Left lung (tissue), 4 donors: ENCODE measurements at regions not wholly inside any gene's neighbourhood (a gene's known extent, or its start where the extent isn't known, plus 50 kb on each side); places are given as distances from the start of the nearest gene placed in this dataset.

Experiments
- ATAC-seq: fragments of 200-7000 bp; cut with Tn5 transposase; one replicate; pipeline ENCODE4 v1.9.1; 2020; ENCODE audit warnings: moderate library complexity
- DNase-seq, 4 donors: peaks; one replicate each; pipeline ENCODE4 v3.0.0-alpha.2; 2013 to 2020
- H3K27ac ChIP-seq, 2 donors: fragments of 200-600 bp; sonication (generic) in 1 of 2; one replicate each; pipeline versions ENCODE4 v1.5.0 to v1.8.0; 2020 to 2021
- H3K27me3 ChIP-seq, 2 donors: fragments of 200-600 bp; sonication (generic) in 1 of 2; one replicate each; pipeline versions ENCODE4 v1.5.0 to v1.8.0; 2020 to 2021
- H3K36me3 ChIP-seq, 2 donors: fragments of 200-600 bp; sonication (generic) in 1 of 2; one replicate each; pipeline versions ENCODE4 v1.5.0 to v1.8.0; 2020 to 2021
- H3K4me1 ChIP-seq, 2 donors: fragments of 200-600 bp; one replicate each; pipeline ENCODE4 v1.8.0; 2021
- H3K4me3 ChIP-seq, 2 donors: fragments of 200-600 bp; sonication (generic) in 1 of 2; one replicate each; pipeline versions ENCODE4 v1.5.0 to v1.8.0; 2020 to 2021; ENCODE audit warnings: mild to moderate bottlenecking in 1 of 2
- H3K9me3 ChIP-seq, 2 donors: fragments of 200-600 bp; sonication (generic) in 1 of 2; one replicate each; pipeline versions ENCODE4 v1.5.0 to v1.8.0; 2020 to 2021
- intact Hi-C, 2 donors: fragments of 100-400 bp; cut with DNase I; formaldehyde crosslinking; loops; one replicate each; pipeline versions ENCODE4 v1.11.2 to v1.14.2; 2022
- TF ChIP-seq, protein P1 (sequence below), 2 donors: fragments of 200-600 bp; sonication (generic) in 1 of 2; IDR thresholded peaks; one replicate each; pipeline versions ENCODE4 v1.5.0 to v1.8.0; 2021; ENCODE audit warnings: antibody characterized with exemption in 2 of 2
- donor health status: DM: no; HTN: yes; CAD: no.
- donor health status: DM: no; HTN: no; CAD: no.

- no peak overlapping the region for H3K4me3 ChIP-seq
- H3K36me3 ChIP-seq: no peaks in the 10 kb centered on the region
- no peaks in the 10 kb centered on the region for H3K4me1 ChIP-seq
- no peak for DNase-seq
- intact Hi-C loops: no loop called here
- H3K27ac ChIP-seq: no peak overlapping the region
- no peaks in the 10 kb centered on the region for H3K9me3 ChIP-seq
- H3K27me3 ChIP-seq: no peaks in the 10 kb centered on the region
- TF ChIP-seq, protein P1, sequence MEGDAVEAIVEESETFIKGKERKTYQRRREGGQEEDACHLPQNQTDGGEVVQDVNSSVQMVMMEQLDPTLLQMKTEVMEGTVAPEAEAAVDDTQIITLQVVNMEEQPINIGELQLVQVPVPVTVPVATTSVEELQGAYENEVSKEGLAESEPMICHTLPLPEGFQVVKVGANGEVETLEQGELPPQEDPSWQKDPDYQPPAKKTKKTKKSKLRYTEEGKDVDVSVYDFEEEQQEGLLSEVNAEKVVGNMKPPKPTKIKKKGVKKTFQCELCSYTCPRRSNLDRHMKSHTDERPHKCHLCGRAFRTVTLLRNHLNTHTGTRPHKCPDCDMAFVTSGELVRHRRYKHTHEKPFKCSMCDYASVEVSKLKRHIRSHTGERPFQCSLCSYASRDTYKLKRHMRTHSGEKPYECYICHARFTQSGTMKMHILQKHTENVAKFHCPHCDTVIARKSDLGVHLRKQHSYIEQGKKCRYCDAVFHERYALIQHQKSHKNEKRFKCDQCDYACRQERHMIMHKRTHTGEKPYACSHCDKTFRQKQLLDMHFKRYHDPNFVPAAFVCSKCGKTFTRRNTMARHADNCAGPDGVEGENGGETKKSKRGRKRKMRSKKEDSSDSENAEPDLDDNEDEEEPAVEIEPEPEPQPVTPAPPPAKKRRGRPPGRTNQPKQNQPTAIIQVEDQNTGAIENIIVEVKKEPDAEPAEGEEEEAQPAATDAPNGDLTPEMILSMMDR (IDR thresholded peaks at IDR 0.05): no peak
- no peak for ATAC-seq
These were observed 714.9 kb downstream of the OTOL1 start for GRCh38 chr3:162211470-162211869.

DNA sequence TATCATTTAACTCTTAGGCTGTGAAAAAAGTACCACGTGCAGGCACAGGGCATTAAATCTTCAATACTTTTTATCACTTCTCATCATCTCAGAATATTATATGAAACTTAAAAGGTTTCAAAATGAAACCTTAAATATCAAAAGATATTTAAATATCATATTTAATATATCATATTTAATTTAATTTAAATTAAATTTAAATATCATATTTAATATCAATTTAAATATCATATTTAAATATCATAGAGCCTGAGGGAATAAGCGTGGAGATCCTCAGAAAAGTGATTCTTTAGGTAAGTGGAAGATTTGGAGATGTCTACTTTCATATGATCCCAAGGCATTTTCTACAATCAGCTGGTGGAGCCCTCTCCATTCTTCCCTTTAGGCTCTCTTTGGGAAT lies 716.6 kb downstream of the OTOL1 start:
- TF ChIP-seq, protein P1 (IDR thresholded peaks at IDR 0.05): no peak

DNA sequence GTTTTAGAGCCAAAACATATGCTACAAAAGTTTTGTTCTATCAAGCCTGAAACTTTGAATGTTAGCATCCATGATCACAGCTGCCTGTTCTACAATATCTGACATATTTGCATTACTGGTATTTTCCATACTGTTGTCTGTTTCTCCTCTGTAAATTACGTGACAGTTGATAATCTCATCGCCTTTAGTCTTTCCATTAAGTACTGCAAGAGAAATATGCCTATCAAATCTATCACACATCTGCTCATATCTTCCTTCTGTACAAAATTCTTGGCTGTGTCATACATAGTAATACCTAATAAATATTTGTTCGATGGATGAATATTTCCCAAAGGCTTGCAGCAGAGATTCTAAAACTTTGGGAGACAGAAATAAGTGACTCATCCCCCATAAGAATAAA lies 717.3 kb downstream of the OTOL1 start:
- Histone ChIP-seq H3K27ac (no peak overlapping the region), H3K36me3 (no peaks in the 10 kb centered on the region), H3K9me3 (no peaks in the 10 kb centered on the region), H3K4me1 (no peaks in the 10 kb centered on the region), H3K4me3 (no peak overlapping the region), H3K27me3 (no peaks in the 10 kb centered on the region)
- ATAC-seq (no peak), DNase-seq (peak in 2 of 4 donors; percentile 36 to 43)
- intact Hi-C loops: no loop called here
- TF ChIP-seq, protein P1 (IDR thresholded peaks at IDR 0.05): no peak

More for the DNA sequence above, 716.6 kb downstream of the OTOL1 start:
- no peaks in the 10 kb centered on the region for H3K27me3 ChIP-seq
- no peak for ATAC-seq
- no peaks in the 10 kb centered on the region for H3K36me3 ChIP-seq
- H3K4me3 ChIP-seq: no peak overlapping the region
- DNase-seq: no peak
- H3K4me1 ChIP-seq: no peaks in the 10 kb centered on the region
- intact Hi-C loops: no loop called here
- no peaks in the 10 kb centered on the region for H3K9me3 ChIP-seq
- no peak overlapping the region for H3K27ac ChIP-seq

DNA sequence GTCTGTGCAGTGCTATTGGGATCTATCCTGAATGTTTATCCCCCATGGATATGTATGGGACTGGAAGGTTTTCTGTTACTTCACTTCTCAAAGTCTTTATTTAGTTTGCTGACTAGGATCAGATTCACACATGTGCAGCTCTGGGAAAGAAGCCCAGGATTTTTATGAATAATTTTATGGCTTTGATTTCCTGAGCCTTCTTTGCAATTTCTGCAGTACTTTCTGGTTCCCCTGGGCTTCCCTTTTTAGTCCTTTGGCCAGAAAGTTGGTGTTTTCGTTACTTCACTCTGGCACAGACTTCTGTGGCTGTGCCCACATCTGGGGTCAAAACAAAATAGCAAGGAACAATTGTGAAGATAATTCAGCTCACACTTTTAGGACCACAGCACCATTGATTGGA lies 721.0 kb downstream of the OTOL1 start:
- TF ChIP-seq, protein P1 (IDR thresholded peaks at IDR 0.05): no peak
- no peaks in the 10 kb centered on the region for H3K9me3 ChIP-seq
- no peaks in the 10 kb centered on the region for H3K4me1 ChIP-seq
- H3K27ac ChIP-seq: no peak overlapping the region
- DNase-seq: peak in 2 of 4 donors; percentile 20 to 26
- ATAC-seq: no peak
- intact Hi-C loops: no loop called here
- no peaks in the 10 kb centered on the region for H3K36me3 ChIP-seq
- H3K4me3 ChIP-seq: no peak overlapping the region
- no peaks in the 10 kb centered on the region for H3K27me3 ChIP-seq

- TF ChIP-seq, protein P1 (IDR thresholded peaks at IDR 0.05): no peak
- Histone ChIP-seq H3K27me3 (no peaks in the 10 kb centered on the region), H3K27ac (no peak overlapping the region), H3K36me3 (no peaks in the 10 kb centered on the region), H3K4me3 (no peak overlapping the region), H3K9me3 (no peaks in the 10 kb centered on the region), H3K4me1 (no peaks in the 10 kb centered on the region)
- ATAC-seq (no peak), DNase-seq (no peak)
- intact Hi-C loops: no loop called here
These were observed 721.9 kb downstream of the OTOL1 start for GRCh38 chr3:162218479-162218878.
